ENCODE measurements at regions not wholly inside any gene's neighbourhood (a gene's known extent, or its start where the extent isn't known, plus 50 kb on each side); places are given as distances from the start of the nearest gene placed in this dataset.

GRCh38 chr5:133750856-133751255, 138.5 kb upstream of the FSTL4 start:
- peak overlapping the region; percentile 54 for H3K27ac ChIP-seq
- DNase-seq = no peak
- no peaks in the 10 kb centered on the region for H3K9me3 ChIP-seq (ENCODE audit: severe bottlenecking)
- H3K27me3 ChIP-seq (ENCODE audit: insufficient read depth, low read depth, severe bottlenecking) = no peaks in the 10 kb centered on the region
- TF ChIP-seq CTCF (IDR thresholded peaks at IDR 0.05; ENCODE audit: low read depth, low read length) = no peak
- H3K36me3 ChIP-seq = no peaks in the 10 kb centered on the region
- no peak overlapping the region for H3K4me3 ChIP-seq (ENCODE audit: low read depth, low read length)

- H3K9me3 ChIP-seq (ENCODE audit: severe bottlenecking) = no peaks in the 10 kb centered on the region
- no peak for DNase-seq
- no peak overlapping the region; the same call in 1 of the 2 replicates for H3K27ac ChIP-seq
- no peak overlapping the region for H3K4me3 ChIP-seq (ENCODE audit: low read depth, low read length)
- no peaks in the 10 kb centered on the region for H3K36me3 ChIP-seq
- TF ChIP-seq CTCF (IDR thresholded peaks at IDR 0.05; ENCODE audit: low read depth, low read length) = no peak
- no peaks in the 10 kb centered on the region for H3K27me3 ChIP-seq (ENCODE audit: insufficient read depth, low read depth, severe bottlenecking)
These were observed 138.0 kb upstream of the FSTL4 start for GRCh38 chr5:133750356-133750755.

- Histone ChIP-seq H3K27ac (no peak overlapping the region; the same call in none of the 2 replicates), H3K36me3 (no peaks in the 10 kb centered on the region), H3K9me3 (ENCODE audit: severe bottlenecking) (no peaks in the 10 kb centered on the region), H3K27me3 (ENCODE audit: insufficient read depth, low read depth, severe bottlenecking) (no peaks in the 10 kb centered on the region), H3K4me3 (ENCODE audit: low read depth, low read length) (no peak overlapping the region)
- peak; percentile 62 for DNase-seq
- TF ChIP-seq CTCF (IDR thresholded peaks at IDR 0.05; ENCODE audit: low read depth, low read length) = no peak
These were observed 137.1 kb upstream of the FSTL4 start for GRCh38 chr5:133749331-133749985.

GRCh38 chr5:133746834-133747233, 134.5 kb upstream of the FSTL4 start:
- H3K27me3 ChIP-seq (ENCODE audit: insufficient read depth, low read depth, severe bottlenecking) = no peaks in the 10 kb centered on the region
- H3K9me3 ChIP-seq (ENCODE audit: severe bottlenecking) = no peaks in the 10 kb centered on the region
- no peak overlapping the region for H3K4me3 ChIP-seq (ENCODE audit: low read depth, low read length)
- TF ChIP-seq CTCF (IDR thresholded peaks at IDR 0.05; ENCODE audit: low read depth, low read length) = peak; percentile 48; the same call in 1 of the 2 replicates
- H3K27ac ChIP-seq = no peak overlapping the region
- H3K36me3 ChIP-seq = no peaks in the 10 kb centered on the region
- DNase-seq = peak; percentile 37

- DNase-seq = no peak
- H3K27ac ChIP-seq = no peak overlapping the region
- no peak overlapping the region for H3K4me3 ChIP-seq (ENCODE audit: low read depth, low read length)
- no peaks in the 10 kb centered on the region for H3K9me3 ChIP-seq (ENCODE audit: severe bottlenecking)
- H3K27me3 ChIP-seq (ENCODE audit: insufficient read depth, low read depth, severe bottlenecking) = no peaks in the 10 kb centered on the region
- no peak for TF ChIP-seq CTCF (IDR thresholded peaks at IDR 0.05; ENCODE audit: low read depth, low read length)
- H3K36me3 ChIP-seq = no peaks in the 10 kb centered on the region
These were observed 132.6 kb upstream of the FSTL4 start for GRCh38 chr5:133744960-133745308.
